Occipital lobe (tissue), 1 donor: ENCODE measurements at regions not wholly inside any gene's neighbourhood (a gene's known extent, or its start where the extent isn't known, plus 50 kb on each side); places are given as distances from the start of the nearest gene placed in this dataset.

Experiments used
- DNase-seq: peaks from one replicate; lab custom pipeline; 2025; lab: John Stamatoyannopoulos, UW

DNA sequence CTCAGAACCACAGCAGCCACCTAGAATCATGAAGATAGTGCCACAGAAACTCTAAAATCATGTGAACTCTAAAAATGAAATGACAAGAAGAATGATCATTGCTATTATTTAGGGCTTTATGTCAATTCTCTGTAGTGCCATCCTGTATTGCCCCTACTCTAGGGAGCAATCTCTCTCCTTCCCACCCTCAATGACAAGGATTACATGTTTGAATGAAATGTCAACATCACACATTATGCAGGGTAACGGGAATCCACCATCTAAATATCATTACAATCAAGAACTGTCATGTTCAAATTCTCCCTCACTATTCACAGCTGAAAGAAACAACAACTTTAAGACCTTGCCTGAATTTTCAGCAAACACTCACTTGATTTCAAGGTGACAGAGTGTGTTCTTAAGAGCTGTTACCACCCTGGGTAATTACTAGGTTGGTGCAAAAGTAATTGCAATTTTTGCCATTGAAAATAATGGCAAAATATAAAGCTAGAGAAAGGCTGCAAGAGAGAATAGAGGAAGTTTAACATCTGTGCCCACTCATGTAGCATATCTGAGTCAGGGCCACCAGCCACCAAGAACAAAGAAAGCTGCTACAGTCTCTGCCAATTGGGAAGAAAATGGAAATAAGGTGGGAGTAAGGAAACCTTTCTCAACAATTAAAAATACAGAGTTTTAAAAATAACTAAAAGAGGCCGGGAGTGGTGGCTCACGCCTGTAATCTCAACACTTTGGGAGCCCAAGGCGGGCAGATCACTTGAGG lies 112.8 kb upstream of the PSMD7 start:
- no peak for DNase-seq

DNA sequence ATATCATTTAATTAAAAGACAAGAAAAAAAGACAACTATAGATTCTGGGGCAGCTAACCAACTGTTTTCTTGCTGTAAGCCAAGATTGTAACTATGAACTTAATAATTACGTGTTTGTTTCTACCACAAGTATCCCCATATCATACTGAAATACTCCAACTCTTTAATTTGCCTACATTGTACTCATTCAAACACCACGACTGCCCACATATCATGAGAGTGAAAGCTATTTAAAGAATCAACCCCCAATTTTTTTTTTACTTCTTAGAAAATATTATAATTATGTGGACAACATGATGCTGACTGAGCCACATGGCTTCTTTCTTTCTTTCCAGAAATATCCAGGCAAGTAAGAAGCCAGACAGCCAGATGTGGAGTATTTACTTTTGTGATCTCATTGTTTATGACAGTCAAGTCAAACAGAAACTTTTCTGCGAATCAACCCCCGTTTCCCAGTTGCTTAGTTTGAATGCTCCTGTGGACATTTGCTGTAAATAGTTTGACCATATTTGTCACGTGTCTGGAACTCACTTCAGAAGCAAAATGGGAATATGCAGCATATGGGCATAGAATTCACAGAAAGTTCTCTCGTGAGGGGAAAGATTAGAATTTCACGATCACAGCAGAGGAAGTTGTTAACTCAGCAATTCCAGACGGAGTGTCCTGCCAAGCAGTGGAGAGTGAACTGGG lies 126.8 kb upstream of the PSMD7 start:
- DNase-seq: no peak

DNA sequence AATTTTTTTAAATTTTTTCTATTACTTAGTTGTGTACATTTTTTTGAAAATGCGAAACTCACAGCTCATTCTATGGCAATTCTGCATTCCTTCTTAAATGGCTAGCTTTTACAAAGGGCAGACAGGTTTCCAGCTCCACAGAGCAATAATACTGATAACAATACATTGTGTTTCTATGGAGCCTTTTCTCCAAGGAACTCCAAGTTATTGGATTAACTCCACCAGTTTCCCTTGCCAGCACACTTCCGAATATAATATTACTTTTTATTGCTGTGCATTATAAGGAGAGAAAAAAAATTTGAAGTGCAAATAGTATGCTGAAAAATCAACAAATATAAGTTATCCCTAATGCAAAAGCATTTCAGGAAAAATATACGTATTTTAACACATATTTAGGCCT lies 127.5 kb upstream of the PSMD7 start:
- no peak for DNase-seq

DNA sequence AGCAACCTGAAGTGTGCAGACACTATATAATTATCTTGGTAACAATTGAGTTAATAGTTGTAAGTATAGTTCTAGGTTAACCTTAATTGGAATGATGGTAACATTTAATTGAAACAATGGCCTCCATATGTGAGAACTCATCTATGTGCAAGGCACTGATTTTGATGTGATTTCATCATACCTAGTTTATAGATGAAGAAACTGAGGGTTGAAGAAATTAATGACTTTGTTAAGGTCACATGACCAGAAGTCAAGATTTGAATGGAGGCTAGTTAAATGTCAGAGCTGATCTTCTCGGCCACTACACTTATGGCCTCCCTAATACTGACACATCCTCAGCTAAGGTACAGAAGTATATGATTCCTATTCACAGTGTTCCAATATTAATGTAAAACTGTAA lies 128.2 kb upstream of the PSMD7 start:
- no peak for DNase-seq

DNA sequence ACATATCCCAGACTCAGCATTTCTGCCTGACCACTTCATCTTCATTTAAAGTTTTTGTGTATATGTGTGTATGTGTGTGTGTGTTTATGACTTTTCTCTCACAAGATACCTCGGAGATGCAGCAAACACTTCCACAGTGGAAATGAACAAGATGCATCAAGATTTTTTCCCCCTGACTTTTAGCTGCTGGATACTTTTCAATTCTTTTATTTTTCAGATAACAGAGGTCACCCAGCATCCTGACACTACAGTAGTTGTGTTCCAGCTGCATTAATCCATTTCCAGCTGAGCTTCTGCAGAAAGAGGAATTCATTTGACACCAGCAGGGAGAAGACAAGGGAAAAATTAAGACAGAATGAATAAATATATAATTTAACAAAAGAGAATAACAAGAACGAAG lies 130.2 kb upstream of the PSMD7 start:
- DNase-seq: no peak

DNA sequence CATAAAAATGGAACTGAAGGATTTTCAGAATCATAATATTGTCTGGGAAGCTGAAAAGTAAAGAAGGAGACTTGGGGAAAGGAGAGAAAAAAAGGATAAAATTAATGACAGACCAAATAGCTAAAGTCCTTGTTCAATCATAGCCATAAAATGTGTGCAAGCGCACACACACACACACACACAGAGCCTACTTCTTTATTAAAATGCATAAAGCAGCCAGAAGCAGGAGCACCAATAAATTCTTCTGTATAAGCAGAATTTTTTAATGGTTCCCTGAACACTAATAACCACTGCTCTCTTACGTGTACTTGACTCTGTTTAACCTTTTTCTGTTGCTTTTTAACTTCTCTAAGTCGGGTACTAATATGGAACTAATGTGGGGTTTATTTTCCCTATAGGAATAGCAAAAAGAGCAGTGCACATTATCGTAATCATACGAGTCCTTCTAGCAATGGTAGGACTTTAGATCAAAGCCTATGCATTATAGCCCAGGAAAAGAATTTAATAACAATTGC lies 131.0 kb upstream of the PSMD7 start:
- no peak for DNase-seq

DNA sequence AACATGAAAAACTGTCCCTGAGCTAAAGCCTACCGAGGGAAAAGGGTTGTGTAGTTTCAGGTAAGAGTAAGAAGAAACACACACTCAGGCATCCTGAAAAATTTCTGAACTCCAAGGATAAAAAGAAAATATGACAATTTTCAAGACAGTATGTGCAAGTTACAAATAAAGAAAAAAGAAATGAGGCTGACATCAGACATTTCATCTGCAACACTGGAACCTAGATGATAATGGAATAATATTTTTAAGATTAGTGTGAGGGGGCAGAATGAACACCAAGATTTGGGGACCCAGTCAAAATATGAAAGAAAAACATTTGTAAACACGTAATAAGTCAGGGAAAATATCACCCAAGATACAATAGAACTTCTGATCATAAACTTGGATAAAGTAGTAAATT lies 135.9 kb upstream of the PSMD7 start:
- DNase-seq: no peak

DNA sequence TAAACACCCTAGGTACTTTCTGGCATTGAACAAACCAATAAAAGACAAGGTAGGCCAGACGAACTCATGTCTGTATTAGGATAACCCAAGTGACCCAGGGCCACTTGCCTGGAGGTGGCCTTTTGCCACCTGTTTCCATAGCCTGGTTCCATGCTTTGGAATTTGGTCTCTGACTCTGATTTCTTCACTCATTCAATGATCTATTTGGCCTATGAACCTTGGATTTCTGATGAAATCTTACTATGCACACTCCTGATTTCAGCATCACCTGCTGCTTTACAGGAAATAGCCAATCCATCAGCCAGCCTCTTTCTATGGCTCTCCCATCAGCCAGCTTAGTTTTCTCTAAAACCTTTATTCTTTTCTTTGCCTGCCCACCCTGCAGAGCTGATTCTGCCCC lies 142.8 kb upstream of the PSMD7 start:
- DNase-seq: no peak

DNA sequence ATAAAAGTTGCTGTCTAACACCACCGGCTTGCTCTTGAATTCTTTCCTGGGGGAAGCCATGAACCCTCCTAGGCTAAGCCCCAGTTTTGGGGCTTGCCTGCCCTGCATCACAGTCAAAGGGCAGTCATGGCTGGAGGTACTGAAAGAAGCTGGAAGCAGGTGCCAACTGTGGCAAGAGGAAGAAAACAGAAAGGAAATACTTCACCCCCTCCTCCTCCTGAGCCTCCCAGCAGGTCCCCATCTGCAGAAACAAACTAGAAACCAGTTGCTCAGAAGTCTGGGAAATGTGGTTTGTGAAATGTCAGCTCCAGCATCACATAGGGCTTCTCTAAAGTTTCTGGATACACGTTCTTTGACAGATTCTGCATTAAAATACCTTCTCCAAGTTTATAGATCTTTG lies 150.0 kb upstream of the PSMD7 start:
- DNase-seq: no peak

DNA sequence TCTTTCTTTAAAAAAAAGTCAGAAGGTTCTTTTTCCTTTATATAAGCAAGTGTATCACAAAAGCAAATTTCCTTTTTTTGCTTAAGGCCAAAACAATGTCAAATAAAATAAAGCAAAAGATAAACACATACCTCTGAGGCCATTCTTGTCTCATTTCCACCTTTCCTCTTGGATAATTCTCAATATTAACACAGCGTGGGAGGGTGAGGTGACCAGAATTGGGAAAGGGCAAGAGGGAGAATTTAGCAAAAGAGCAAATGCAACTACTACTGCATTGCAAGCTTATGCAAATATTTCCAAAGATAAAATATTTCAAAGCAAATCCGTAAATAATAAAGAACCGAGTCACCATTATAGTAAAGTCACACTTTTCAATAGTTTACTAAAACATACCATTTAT lies 153.4 kb upstream of the PSMD7 start:
- no peak for DNase-seq

DNA sequence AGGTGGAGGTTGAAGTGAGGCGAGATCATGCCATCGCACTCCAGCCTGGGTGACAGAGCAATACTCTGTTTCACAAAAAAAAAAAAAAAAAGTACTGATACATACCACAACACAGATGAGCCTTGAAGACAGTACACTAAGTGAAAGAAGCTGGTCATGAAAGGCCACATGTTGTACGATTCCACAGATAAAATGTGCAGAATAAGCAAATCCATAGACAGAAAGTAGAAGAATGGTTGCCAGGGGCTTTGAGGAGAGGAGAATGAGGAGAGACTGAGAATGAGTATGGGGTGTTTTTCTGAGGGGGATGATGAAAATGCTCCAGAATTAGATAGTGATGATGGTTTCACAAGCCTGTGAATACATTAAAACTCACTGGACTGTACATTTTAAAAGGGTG lies 155.6 kb upstream of the PSMD7 start:
- no peak for DNase-seq

DNA sequence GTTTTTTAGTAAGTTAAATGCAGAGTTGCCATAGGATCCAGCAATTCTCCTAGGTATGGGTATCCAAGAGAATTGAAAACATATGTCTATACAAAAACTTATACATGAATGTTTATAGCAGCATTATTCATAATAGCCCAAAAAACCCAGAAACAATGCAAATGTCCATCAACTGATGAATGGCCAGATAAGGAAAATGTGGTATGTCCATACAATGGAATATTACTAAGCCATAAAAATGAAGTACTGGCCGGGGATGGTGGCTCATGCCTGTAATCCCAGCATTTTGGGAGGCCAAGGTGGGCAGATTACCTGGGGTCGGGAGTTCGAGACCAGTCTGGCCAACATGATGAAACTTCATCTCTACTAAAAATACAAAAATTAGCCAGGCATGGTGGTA lies 156.1 kb upstream of the PSMD7 start:
- no peak for DNase-seq

DNA sequence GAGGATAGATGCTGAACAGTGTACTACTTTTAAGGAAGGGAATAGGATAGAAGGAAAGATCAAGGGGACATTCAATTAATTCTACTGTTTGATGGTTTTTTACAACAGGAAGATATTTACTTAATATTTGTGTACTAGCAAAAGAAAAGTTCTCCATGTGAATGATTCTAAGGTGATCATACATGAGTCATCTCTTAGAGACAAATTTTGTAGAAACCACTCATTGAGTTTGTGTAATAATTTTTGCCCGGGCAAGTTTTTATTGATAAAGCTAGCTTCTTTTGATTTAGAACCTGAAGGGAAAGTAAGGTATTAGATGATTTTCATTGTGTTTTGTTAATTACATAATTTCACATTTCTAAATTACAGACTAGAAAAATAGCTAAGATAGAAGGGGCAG lies 172.8 kb upstream of the PSMD7 start:
- no peak for DNase-seq

DNA sequence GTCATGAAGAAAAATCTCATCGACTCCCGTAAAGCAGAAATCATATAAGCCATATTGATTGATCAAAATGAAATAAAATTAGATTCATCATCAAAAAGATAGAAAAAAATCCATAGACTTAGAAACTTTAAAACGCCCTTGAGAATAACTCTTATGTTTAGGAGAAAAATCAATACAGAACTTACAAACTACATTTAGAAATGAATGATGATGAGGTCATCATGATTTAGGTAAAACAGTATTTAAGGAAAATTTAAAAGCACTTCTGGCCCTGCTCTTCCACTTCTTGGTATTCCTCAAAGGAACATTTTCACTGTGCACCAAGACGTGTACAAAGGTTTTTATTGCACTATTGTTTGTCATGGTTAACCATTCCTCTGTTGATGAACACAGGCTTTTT lies 173.4 kb upstream of the PSMD7 start:
- no peak for DNase-seq

DNA sequence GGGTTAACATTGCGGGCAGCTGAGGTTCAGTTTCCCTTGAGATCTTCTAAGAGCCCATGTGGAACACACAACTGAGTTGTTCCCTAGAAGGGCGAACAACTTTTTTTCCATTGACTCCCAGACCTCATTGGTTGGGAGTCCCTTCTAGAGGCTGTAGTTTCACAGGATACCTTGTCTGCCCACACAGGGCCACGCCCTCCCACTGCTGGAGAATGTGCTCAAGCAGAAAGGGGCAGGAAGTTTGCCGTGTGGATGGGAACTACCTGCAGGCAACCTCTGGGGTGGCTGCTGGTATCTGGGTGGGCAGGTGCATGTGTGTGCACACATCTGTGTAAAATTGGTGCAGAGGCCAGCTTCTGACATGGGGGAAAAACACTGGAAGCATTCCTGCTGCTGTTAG lies 178.8 kb upstream of the PSMD7 start:
- no peak for DNase-seq

DNA sequence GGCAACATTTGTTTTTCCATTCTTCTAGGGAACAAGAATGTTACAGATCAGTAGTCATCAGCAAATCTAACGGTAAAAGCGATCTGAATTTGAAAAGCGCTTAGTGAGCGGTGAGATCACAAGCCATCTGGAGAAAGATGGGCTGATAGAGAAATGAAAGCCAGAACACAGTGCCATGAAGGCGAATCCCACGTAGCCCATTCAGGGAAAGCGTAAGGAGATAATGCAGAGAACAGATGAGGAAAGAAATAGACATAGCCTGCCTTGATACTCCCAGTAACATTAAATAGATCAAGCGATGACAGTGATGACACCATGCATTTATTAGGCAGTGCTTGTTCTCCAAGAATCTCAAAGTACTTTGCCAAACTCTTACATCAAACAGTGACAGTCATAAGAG lies 183.1 kb upstream of the PSMD7 start:
- DNase-seq: no peak

DNA sequence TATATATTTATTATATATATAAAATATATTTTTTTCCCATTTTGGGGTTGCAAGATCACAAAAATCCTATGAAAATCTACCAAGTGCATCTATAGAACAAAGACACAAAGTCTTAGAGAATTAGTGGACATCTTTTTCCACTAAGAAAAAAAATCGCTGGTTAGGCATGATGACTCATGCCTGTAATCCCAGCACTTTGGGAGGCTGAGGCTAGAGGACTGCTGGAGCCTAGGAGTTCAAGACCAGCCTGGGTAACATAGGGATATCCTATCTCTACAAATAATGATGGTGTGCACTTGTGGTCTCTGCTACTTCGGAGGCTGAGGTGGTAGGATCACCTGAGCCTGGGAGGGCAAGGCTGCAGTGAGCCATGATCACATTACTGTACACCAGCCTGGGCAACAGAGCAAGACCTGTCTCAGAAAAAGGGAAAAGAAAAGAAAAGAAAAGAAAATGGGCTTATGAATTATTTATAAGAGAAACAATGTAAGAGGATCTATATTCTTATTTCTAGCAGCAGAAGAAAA lies 185.1 kb upstream of the PSMD7 start:
- no peak for DNase-seq

DNA sequence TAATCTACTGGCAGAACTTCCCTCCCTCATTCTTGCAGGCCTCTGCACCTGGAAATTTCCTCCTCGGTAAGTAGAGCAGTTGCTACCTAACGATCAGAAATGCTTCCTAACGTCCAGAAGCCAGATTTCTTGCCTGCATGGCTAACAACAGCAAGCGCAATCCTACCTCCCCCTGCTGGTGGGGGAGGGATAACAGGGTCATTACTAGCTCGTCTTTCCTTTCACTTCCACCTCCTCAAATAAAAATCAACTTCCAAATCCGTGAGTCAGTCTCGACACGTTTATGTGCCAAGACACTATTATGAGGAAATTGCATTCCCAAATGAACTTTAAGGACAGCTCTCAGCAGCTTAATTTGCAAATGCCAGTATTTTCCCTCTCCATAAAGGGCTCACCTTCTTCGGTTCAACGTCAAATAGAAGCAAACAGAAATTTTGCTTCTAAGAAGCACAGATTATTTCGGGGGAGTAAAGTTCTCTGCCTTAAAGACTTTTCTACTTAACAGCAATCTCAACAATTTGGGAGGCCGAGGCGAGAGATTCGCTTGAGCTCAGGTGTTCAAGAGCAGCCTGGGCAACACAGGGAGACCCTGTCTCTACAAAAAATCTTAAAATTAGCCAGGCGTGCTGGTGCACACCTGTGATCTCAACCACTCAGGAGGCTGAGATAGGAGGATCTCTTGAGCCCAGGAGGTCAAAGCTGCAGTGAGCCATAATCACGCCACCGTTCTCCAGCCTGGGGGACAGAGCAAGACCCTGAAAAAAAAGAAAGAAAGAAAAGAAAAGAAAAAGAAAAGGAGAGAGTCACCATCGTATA lies 188.6 kb upstream of the PSMD7 start:
- no peak for DNase-seq

DNA sequence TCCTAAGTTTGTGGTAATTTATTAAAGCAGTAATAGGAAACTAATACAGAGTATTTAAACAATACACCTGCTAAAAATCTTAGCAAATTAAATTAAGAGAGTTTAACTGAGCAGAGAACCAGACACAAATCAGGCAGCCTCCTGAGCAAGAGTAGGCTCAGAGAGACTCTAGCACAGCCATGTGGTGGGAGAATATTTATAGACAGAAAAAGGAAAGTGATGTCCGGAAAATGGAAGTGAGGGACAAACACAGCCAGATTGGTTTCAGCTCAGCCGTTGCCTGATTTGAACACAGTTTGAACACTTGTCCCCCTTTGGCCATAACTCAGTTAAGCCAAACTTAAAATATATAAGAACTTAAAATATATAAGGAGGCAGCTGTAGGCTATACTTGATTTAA lies 192.6 kb upstream of the PSMD7 start:
- no peak for DNase-seq

DNA sequence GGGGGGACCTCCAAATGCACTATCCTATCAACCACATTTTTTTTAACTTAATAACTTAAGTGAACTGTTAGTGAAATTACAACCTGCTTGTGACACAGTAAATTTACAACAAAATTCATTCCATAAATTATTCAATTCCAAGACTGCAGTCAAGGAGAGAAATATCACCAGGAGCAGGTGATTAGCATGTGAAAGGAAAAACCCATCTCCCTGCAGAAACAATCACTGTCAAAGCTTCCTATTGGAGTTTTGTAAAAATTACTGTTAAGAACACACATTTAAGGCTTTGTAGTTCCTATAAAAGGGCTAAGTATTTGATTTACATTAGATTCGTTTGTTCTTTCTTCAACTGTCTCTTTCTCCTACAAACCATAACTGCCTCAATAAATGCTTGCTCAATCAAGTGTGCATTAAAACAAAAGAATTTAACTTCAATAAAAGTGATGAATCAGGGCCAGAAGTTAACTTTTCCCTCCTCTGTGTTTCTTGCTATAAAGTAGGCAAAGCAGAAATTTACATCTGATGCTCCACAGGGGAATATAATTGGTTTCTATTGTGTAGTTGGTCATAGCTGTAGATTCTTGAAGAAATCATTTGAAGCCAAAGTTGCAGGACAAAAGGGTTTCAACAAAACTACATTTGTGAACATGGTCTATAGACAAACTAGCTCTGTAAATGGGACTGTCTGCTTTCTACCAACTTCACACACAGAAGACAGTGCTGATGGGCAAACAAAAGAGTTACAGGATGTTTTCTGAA lies 195.1 kb upstream of the PSMD7 start:
- DNase-seq: no peak
